ENCODE measurements at regions not wholly inside any gene's neighbourhood (a gene's known extent, or its start where the extent isn't known, plus 50 kb on each side); places are given as distances from the start of the nearest gene placed in this dataset.

GRCh38 chr6:63434943-63435342, 115.2 kb upstream of the LGSN start:
- H2AFZ ChIP-seq (ENCODE audit: low read length), result no peak overlapping the region
- intact Hi-C loops (cut with micrococcal nuclease; ENCODE audit: unreplicated experiment), result no loop called here
- H3K4me2 ChIP-seq (ENCODE audit: low read length), result no peak overlapping the region
- POLR2A ChIA-PET, result interaction anchor here (0.6 to 1.1 kb wide), 4 partner anchors 14 to 815 kb away, joined by 3 to 4 read pairs (median 3); no protein-coding TSS in a partner anchor
- no peak overlapping the region for H3K27ac ChIP-seq (ENCODE audit: low read depth, low read length, poor library complexity, severe bottlenecking)
- TF ChIP-seq CTCF (conservative IDR thresholded peaks at IDR 0.05; ENCODE audit: low read length) (no peak), EZH2phosphoT487 (IDR thresholded peaks at IDR 0.05; ENCODE audit: borderline replicate concordance, low read depth, low read length) (no peak)
- H4K20me1 ChIP-seq (ENCODE audit: insufficient read depth, low read length), result no peaks in the 10 kb centered on the region
- no peaks in the 10 kb centered on the region for H3K36me3 ChIP-seq (ENCODE audit: insufficient read depth, low read length)
- no peaks in the 10 kb centered on the region for H3K4me1 ChIP-seq (ENCODE audit: insufficient read depth, low read length, poor library complexity, severe bottlenecking)
- H3K9me3 ChIP-seq (ENCODE audit: low read length), result no peaks in the 10 kb centered on the region
- no peaks in the 10 kb centered on the region for H3K79me2 ChIP-seq (ENCODE audit: insufficient read depth, low read depth, low read length)
- BruUV-seq (replicated peaks), result no TSS peak
- DNase-seq (ENCODE audit: low spot score), result no peak
- H3K9me2 ChIP-seq (ENCODE audit: insufficient read depth, low read length), result no peaks in the 10 kb centered on the region
- CTCF ChIA-PET (ENCODE audit: unreplicated experiment), result no interaction called here
- H3K4me3 ChIP-seq (ENCODE audit: low read depth, low read length, poor library complexity, severe bottlenecking), result no peak overlapping the region

- no peaks in the 10 kb centered on the region for H3K9me3 ChIP-seq (ENCODE audit: low read length)
- ChIA-PET CTCF (ENCODE audit: unreplicated experiment) (no interaction called here), POLR2A (interaction anchor here (0.6 kb wide), 1 partner anchor 113 kb away, joined by 3 read pairs; no protein-coding TSS in a partner anchor)
- H3K9me2 ChIP-seq (ENCODE audit: insufficient read depth, low read length), result no peaks in the 10 kb centered on the region
- no peak overlapping the region for H3K4me3 ChIP-seq (ENCODE audit: low read depth, low read length, poor library complexity, severe bottlenecking)
- intact Hi-C loops (cut with micrococcal nuclease; ENCODE audit: unreplicated experiment), result no loop called here
- no peaks in the 10 kb centered on the region for H4K20me1 ChIP-seq (ENCODE audit: insufficient read depth, low read length)
- no peak overlapping the region for H3K27ac ChIP-seq (ENCODE audit: low read depth, low read length, poor library complexity, severe bottlenecking)
- no peak for TF ChIP-seq EZH2phosphoT487 (IDR thresholded peaks at IDR 0.05; ENCODE audit: borderline replicate concordance, low read depth, low read length)
- no peak for TF ChIP-seq CTCF (conservative IDR thresholded peaks at IDR 0.05; ENCODE audit: low read length)
- no TSS peak for BruUV-seq (replicated peaks)
- no peaks in the 10 kb centered on the region for H3K79me2 ChIP-seq (ENCODE audit: insufficient read depth, low read depth, low read length)
- H3K36me3 ChIP-seq (ENCODE audit: insufficient read depth, low read length), result no peaks in the 10 kb centered on the region
- no peak for DNase-seq (ENCODE audit: low spot score)
- peaks cover 4% of the 10 kb centered on the region for H3K4me1 ChIP-seq (ENCODE audit: insufficient read depth, low read length, poor library complexity, severe bottlenecking)
- no peak overlapping the region for H3K4me2 ChIP-seq (ENCODE audit: low read length)
- no peak overlapping the region for H2AFZ ChIP-seq (ENCODE audit: low read length)
These were observed 116.6 kb upstream of the LGSN start for GRCh38 chr6:63436356-63436755.

GRCh38 chr6:63437058-63437457, 117.3 kb upstream of the LGSN start:
- intact Hi-C loops (cut with micrococcal nuclease; ENCODE audit: unreplicated experiment), result no loop called here
- Histone ChIP-seq H3K4me2 (ENCODE audit: low read length) (no peak overlapping the region), H3K79me2 (ENCODE audit: insufficient read depth, low read depth, low read length) (no peaks in the 10 kb centered on the region), H3K4me1 (ENCODE audit: insufficient read depth, low read length, poor library complexity, severe bottlenecking) (peaks cover 4% of the 10 kb centered on the region), H2AFZ (ENCODE audit: low read length) (no peak overlapping the region), H3K27ac (ENCODE audit: low read depth, low read length, poor library complexity, severe bottlenecking) (no peak overlapping the region), H3K9me3 (ENCODE audit: low read length) (no peaks in the 10 kb centered on the region), H4K20me1 (ENCODE audit: insufficient read depth, low read length) (no peaks in the 10 kb centered on the region), H3K36me3 (ENCODE audit: insufficient read depth, low read length) (no peaks in the 10 kb centered on the region), H3K4me3 (ENCODE audit: low read depth, low read length, poor library complexity, severe bottlenecking) (no peak overlapping the region), H3K9me2 (ENCODE audit: insufficient read depth, low read length) (no peaks in the 10 kb centered on the region)
- CTCF ChIA-PET (ENCODE audit: unreplicated experiment), result no interaction called here
- TF ChIP-seq CTCF (conservative IDR thresholded peaks at IDR 0.05; ENCODE audit: low read length), result no peak
- TF ChIP-seq EZH2phosphoT487 (IDR thresholded peaks at IDR 0.05; ENCODE audit: borderline replicate concordance, low read depth, low read length), result no peak
- no TSS peak for BruUV-seq (replicated peaks)
- POLR2A ChIA-PET, result no interaction called here
- DNase-seq (ENCODE audit: low spot score), result no peak
